ENCODE measurements at regions not wholly inside any gene's neighbourhood (a gene's known extent, or its start where the extent isn't known, plus 50 kb on each side); places are given as distances from the start of the nearest gene placed in this dataset.
"Not testable (repeated sequence)": the region's sequence is repeated elsewhere in the genome, so short reads cannot be mapped to it uniquely, and the experiment has no call there.

DNA sequence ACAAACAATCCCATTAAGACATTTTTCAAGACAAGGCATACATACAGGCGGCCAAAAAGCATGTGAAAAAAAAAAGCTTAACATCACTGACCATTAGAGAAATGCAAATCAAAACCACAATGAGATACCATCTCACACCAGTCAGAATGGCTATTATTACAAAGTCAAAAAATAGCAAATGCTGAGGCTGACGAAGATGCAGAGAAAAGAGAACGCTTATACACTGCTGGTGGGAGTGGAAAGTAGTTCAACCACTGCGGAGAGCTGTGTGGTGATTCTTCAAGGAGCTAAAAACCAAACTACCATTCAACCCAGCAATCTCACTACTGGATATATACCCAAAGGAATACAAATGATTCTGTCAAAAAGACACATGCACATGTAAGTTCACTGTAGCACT lies 216.7 kb downstream of the FOXG1 start:
- Histone ChIP-seq H3K27ac (no peak overlapping the region), H3K27me3 (replicated peaks; ENCODE audit: insufficient read depth) (no peaks in the 10 kb centered on the region), H3K4me1 (replicated peaks) (no peaks in the 10 kb centered on the region), H3K36me3 (no peaks in the 10 kb centered on the region), H3K9me3 (no peaks in the 10 kb centered on the region), H3K4me3 (no peak overlapping the region)
- 70% methylated on average over 4 of the region's 4 CpGs for WGBS
- no peak for DNase-seq (ENCODE audit: low spot score)
- TF ChIP-seq POLR2AphosphoS5 (IDR thresholded peaks at IDR 0.05) (no peak), POLR2A (IDR thresholded peaks at IDR 0.05) (no peak)
- TF ChIP-seq, protein P1, sequence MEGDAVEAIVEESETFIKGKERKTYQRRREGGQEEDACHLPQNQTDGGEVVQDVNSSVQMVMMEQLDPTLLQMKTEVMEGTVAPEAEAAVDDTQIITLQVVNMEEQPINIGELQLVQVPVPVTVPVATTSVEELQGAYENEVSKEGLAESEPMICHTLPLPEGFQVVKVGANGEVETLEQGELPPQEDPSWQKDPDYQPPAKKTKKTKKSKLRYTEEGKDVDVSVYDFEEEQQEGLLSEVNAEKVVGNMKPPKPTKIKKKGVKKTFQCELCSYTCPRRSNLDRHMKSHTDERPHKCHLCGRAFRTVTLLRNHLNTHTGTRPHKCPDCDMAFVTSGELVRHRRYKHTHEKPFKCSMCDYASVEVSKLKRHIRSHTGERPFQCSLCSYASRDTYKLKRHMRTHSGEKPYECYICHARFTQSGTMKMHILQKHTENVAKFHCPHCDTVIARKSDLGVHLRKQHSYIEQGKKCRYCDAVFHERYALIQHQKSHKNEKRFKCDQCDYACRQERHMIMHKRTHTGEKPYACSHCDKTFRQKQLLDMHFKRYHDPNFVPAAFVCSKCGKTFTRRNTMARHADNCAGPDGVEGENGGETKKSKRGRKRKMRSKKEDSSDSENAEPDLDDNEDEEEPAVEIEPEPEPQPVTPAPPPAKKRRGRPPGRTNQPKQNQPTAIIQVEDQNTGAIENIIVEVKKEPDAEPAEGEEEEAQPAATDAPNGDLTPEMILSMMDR (IDR thresholded peaks at IDR 0.05), result no peak
- intact Hi-C loops (cut with DNase I), result no loop called here

DNA sequence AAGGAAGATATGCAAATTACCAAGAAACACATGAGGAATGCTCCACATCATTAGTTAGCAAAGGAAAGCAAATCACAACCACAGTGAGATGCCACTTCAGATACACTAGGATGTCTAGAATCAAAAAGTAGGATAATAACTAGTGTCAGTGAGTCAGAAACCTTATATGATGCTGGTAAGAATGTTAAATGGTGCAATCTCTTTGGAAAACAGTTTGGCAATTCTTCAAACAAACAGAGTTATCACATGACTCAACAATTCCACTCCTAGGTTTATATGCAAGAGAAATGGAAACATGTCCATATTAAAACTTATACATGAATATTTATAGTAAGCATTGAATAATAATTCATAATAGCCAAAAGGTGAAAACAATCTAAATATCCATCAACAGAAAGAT lies 220.9 kb downstream of the FOXG1 start:
- Histone ChIP-seq H3K4me3 (no peak overlapping the region), H3K36me3 (no peaks in the 10 kb centered on the region), H3K4me1 (replicated peaks) (no peaks in the 10 kb centered on the region), H3K27me3 (replicated peaks; ENCODE audit: insufficient read depth) (no peaks in the 10 kb centered on the region), H3K9me3 (no peaks in the 10 kb centered on the region), H3K27ac (no peak overlapping the region)
- TF ChIP-seq POLR2AphosphoS5 (IDR thresholded peaks at IDR 0.05) (no peak), POLR2A (IDR thresholded peaks at IDR 0.05) (no peak)
- TF ChIP-seq, protein P1 (IDR thresholded peaks at IDR 0.05), result no peak
- DNase-seq (ENCODE audit: low spot score), result no peak
- intact Hi-C loops (cut with DNase I), result no loop called here

DNA sequence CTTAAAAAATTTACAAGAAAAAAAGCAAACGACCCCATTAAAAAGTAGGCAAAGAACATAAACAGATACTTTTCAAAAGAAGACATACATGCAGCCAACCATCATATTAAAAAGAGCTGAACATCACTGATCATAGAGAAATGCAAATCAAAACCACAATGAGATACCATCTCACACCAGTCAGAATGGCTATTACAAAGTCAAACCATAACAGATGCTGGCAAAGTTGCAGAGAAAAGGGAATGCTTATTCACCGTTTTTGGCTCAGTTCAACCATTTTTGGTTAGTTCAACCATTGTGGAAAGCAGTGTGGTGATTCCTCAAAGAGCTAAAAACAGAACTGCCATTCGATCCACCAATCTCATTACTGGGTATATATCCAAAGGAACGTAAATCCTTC lies 230.6 kb downstream of the FOXG1 start:
- H3K36me3 ChIP-seq; H3K9me3 ChIP-seq; H3K4me1 ChIP-seq (replicated peaks); H3K27ac ChIP-seq; DNase-seq (ENCODE audit: low spot score); intact Hi-C loops (cut with DNase I); H3K27me3 ChIP-seq (replicated peaks; ENCODE audit: insufficient read depth); H3K4me3 ChIP-seq: not testable (repeated sequence)
- 78% methylated on average over 4 of the region's 4 CpGs for WGBS

DNA sequence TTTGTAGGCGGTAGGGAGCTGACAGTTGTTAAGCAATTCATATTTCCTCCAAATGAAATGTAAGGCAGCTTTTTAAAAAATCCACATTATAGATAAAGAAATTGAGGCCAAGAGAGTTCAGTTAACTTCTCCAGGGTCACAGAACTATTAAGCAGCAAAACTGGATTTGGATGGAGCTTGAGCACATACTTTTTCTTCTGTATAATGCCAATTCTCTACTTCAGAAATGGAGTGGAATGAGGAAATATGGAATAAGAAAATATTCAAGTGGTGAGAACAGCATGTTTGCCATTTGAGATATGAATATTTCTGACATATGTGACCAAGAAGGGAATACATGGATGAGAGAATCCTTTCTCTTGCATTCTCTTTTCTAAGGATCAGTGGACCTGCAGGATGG lies 233.1 kb downstream of the FOXG1 start:
- H3K4me1 ChIP-seq (replicated peaks), result no peaks in the 10 kb centered on the region
- H3K27me3 ChIP-seq (replicated peaks; ENCODE audit: insufficient read depth), result no peaks in the 10 kb centered on the region
- TF ChIP-seq, protein P1 (IDR thresholded peaks at IDR 0.05), result no peak
- TF ChIP-seq POLR2AphosphoS5 (IDR thresholded peaks at IDR 0.05) (no peak), POLR2A (IDR thresholded peaks at IDR 0.05) (no peak)
- H3K27ac ChIP-seq, result no peak overlapping the region
- 84% methylated on average over 1 of the region's 1 CpG for WGBS
- H3K9me3 ChIP-seq, result no peaks in the 10 kb centered on the region
- no peaks in the 10 kb centered on the region for H3K36me3 ChIP-seq
- intact Hi-C loops (cut with DNase I), result no loop called here
- DNase-seq (ENCODE audit: low spot score), result no peak
- no peak overlapping the region for H3K4me3 ChIP-seq

DNA sequence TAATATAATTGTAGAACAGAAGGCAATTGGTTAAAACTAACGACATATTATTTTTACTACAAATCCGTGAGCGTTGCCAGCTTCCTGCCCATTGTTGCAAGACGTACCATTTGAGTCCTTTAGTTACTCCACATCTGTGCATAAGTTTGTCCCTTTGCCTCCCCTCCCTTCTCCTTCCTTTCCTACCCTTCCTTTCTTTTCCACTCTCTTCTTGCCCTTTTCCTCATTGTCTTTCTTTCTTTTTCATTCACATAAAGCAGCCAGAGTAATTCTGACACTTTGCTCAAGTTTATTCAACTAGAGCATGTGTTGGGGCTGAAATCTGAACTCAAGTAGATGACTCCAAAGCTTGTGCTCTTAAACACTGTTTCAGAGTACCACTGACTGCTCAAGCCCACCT lies 239.1 kb downstream of the FOXG1 start:
- H3K4me3 ChIP-seq, result no peak overlapping the region
- intact Hi-C loops (cut with DNase I), result no loop called here
- no peak for TF ChIP-seq POLR2AphosphoS5 (IDR thresholded peaks at IDR 0.05)
- TF ChIP-seq, protein P1 (IDR thresholded peaks at IDR 0.05), result no peak
- no peak for TF ChIP-seq POLR2A (IDR thresholded peaks at IDR 0.05)
- H3K27ac ChIP-seq, result no peak overlapping the region
- no peaks in the 10 kb centered on the region for H3K27me3 ChIP-seq (replicated peaks; ENCODE audit: insufficient read depth)
- no peaks in the 10 kb centered on the region for H3K4me1 ChIP-seq (replicated peaks)
- H3K36me3 ChIP-seq, result no peaks in the 10 kb centered on the region
- 87% methylated on average over 4 of the region's 4 CpGs for WGBS
- no peak for DNase-seq (ENCODE audit: low spot score)
- no peaks in the 10 kb centered on the region for H3K9me3 ChIP-seq
